GM06990 (cell line): ENCODE measurements at regions not wholly inside any gene's neighbourhood (a gene's known extent, or its start where the extent isn't known, plus 50 kb on each side); places are given as distances from the start of the nearest gene placed in this dataset.

Experiments
- DNase-seq: peaks from one replicate; pipeline ENCODE4 v3.0.0-alpha.2; 2011; ENCODE audit not compliant: insufficient read length; ENCODE audit errors: extremely low read depth
- H3K27me3 ChIP-seq: replicated peaks from 2 replicates; pipeline ENCODE4 v1.6.0; 2011; ENCODE audit warnings: low read length; ENCODE audit not compliant: control insufficient read depth, insufficient read depth
- H3K36me3 ChIP-seq: 2 replicates; pipeline ENCODE4 v1.5.1; 2011; ENCODE audit warnings: low read length; ENCODE audit not compliant: control insufficient read depth, insufficient read depth
- H3K4me3 ChIP-seq: replicated peaks from 2 replicates; pipeline ENCODE4 v1.5.1; 2011; ENCODE audit warnings: low read depth, mild to moderate bottlenecking, control low read depth, low read length
- TF ChIP-seq, protein P1 (sequence below): IDR thresholded peaks from 2 replicates; pipeline ENCODE4 v1.5.1; 2011; ENCODE audit warnings: low read length, control low read depth, mild to moderate bottlenecking, inconsistent platforms; ENCODE audit not compliant: insufficient read depth, poor library complexity, severe bottlenecking

DNA sequence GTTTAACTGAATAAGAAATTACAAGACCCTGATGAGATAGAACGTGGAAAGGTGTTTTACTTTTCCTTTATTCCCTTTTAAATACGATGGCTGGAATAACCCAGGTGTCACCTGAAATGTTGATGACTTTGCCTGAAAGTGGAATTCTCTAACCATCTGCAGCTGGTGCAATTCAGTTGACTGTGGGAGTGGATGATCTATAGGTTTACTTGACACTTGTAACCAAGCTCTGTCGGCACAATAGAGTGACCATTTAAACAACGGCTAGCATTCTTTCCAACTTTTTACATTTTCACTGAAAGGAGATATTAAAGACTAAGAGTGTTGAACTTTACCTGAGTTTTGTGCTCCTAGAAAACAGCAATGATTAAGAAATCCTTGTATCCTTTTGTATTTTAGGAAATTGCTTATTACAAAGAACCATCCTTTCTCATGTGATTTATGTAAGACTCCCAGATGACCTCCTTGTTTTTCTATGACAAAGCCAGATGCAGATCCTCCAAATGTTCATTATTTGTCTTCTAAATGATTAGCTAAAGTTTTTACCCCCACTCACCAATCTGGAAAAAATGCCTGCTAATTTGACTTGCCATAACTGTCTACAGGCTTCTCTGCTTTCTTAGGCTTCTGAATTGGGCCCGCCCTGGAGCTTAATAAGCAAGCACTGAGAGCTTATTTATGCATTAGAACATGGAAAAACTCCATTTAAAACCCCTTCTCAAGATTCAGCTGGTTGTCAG lies 129.5 kb upstream of the LRRC7 start:
- no peaks in the 10 kb centered on the region for H3K36me3 ChIP-seq
- no peak overlapping the region for H3K4me3 ChIP-seq
- H3K27me3 ChIP-seq, result no peaks in the 10 kb centered on the region
- TF ChIP-seq, protein P1, sequence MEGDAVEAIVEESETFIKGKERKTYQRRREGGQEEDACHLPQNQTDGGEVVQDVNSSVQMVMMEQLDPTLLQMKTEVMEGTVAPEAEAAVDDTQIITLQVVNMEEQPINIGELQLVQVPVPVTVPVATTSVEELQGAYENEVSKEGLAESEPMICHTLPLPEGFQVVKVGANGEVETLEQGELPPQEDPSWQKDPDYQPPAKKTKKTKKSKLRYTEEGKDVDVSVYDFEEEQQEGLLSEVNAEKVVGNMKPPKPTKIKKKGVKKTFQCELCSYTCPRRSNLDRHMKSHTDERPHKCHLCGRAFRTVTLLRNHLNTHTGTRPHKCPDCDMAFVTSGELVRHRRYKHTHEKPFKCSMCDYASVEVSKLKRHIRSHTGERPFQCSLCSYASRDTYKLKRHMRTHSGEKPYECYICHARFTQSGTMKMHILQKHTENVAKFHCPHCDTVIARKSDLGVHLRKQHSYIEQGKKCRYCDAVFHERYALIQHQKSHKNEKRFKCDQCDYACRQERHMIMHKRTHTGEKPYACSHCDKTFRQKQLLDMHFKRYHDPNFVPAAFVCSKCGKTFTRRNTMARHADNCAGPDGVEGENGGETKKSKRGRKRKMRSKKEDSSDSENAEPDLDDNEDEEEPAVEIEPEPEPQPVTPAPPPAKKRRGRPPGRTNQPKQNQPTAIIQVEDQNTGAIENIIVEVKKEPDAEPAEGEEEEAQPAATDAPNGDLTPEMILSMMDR, result no peak
- DNase-seq, result no peak

DNA sequence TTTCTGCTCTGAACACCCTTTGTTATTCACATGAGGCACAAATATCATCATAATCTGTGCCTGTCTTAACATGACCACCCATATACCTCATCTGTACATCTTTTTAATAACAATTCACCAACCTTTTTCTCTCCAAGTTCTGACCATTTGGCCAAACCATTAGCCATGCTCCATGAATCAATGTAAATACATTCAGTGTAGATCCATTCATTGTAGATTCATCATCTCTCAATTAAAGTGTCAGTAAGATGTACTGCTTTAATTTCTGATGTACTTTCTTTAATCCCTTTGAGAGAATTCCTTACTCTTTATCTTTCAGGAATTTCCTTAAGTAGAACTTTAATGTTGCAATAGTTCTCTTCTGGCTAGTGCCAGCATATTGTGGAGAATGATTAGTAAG lies 126.2 kb upstream of the LRRC7 start:
- Histone ChIP-seq H3K4me3 (no peak overlapping the region), H3K36me3 (no peaks in the 10 kb centered on the region), H3K27me3 (no peaks in the 10 kb centered on the region)
- DNase-seq, result no peak
- TF ChIP-seq, protein P1, result no peak

DNA sequence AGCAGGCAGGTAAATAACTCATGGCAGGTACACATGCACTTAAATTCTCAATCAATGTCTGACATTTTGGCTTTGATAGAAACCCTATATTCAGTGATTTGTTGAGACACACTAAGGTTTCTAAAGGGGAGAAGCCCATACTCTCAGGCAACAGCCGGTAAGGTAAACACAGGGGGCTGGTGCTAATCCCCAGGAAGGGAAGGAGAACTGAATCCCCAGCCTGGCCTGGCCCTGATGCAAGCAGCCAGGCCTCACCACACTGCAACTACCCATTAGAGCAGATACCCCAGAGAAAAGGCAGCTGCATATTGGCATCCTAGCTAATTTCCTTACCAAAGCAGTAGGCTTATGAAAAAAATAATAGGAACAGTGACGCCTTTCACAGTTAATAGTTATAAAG lies 116.5 kb upstream of the LRRC7 start:
- TF ChIP-seq, protein P1, result no peak
- Histone ChIP-seq H3K27me3 (no peaks in the 10 kb centered on the region), H3K4me3 (no peak overlapping the region), H3K36me3 (no peaks in the 10 kb centered on the region)
- no peak for DNase-seq

DNA sequence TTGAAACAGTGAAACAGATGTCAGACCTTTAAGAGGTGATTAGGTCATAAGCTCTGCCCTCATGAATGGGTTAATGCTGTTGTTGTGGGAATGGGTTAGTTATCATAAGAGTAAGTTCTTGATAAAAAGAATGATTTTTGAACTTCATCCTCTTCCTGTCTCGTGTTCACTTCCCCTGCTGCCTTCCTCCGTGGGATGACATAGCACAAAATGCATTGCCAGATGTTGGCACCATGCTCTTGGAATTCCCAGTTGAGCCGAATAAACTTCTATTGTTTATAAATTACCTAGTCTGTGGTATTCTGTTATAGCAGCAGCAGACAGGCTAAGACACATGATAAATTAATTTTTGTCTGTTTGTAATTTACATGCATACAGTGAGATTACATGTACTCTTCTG lies 112.0 kb upstream of the LRRC7 start:
- TF ChIP-seq, protein P1, result no peak
- no peaks in the 10 kb centered on the region for H3K36me3 ChIP-seq
- H3K4me3 ChIP-seq, result no peak overlapping the region
- no peaks in the 10 kb centered on the region for H3K27me3 ChIP-seq
- no peak for DNase-seq

DNA sequence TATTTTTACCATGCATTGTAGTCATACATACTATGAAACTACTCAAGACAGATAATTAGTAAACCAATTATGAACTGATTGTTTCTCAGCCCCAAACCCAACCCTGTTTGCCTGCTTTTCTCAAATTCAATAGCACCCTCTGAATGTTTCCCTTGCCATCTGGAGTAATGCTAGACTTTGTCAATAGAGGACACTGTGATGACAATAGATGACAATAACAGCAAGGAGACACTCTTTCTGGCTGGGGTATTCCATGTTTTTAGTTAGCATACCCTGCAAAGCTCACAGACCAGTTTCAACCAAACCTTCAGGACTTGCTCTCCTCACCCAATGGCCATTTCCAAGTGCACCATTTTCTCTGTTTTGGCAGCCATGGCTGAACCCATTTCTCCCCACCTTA lies 108.5 kb upstream of the LRRC7 start:
- DNase-seq, result no peak
- TF ChIP-seq, protein P1, result no peak
- Histone ChIP-seq H3K36me3 (no peaks in the 10 kb centered on the region), H3K27me3 (no peaks in the 10 kb centered on the region), H3K4me3 (no peak overlapping the region)

DNA sequence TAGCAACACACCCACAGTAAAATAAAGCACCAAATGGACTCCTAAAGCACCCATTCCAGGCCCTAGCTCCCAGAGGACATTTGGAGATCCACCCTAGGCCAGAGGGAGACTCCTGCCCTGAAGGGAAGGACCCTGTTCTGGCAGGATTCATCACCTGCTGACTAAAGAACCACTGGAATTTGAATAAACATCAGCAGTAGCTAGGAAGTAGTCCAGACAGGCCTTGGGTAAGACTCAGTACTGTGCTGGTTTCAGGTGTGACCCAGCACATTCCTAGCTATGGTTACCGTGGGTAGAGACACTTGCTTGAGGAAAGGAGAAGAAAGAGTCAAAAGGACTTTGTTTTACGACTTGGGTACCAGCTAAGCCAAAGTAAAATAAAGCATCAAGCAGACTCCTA lies 92.7 kb upstream of the LRRC7 start:
- no peaks in the 10 kb centered on the region for H3K36me3 ChIP-seq

More for the DNA sequence above, 92.7 kb upstream of the LRRC7 start:
- no peak overlapping the region for H3K4me3 ChIP-seq
- DNase-seq, result no peak
- no peaks in the 10 kb centered on the region for H3K27me3 ChIP-seq
- TF ChIP-seq, protein P1, result no peak
